BE2C (cell line): ENCODE measurements at regions not wholly inside any gene's neighbourhood (a gene's known extent, or its start where the extent isn't known, plus 50 kb on each side); places are given as distances from the start of the nearest gene placed in this dataset.

ENCODE experiments used
- DNase-seq: peaks from one replicate; pipeline ENCODE4 v3.0.0-alpha.2; 2020
- H3K27me3 ChIP-seq: fragments of 250-450 bp; sonication (Bioruptor Pico); 2 replicates; pipeline ENCODE4 v1.5.1; 2020; ENCODE audit warnings: mild to moderate bottlenecking
- H3K36me3 ChIP-seq: fragments of 250-450 bp; sonication (Bioruptor Pico); 2 replicates; pipeline ENCODE4 v1.5.1; 2020; ENCODE audit warnings: mild to moderate bottlenecking
- H3K4me1 ChIP-seq: fragments of 250-450 bp; sonication (Bioruptor Pico); 2 replicates; pipeline ENCODE4 v1.5.1; 2020
- H3K4me3 ChIP-seq: 2 replicates; pipeline ENCODE4 v1.5.1; 2011; ENCODE audit warnings: low read depth, low read length
- H3K9me3 ChIP-seq: fragments of 250-450 bp; sonication (Bioruptor Pico); 2 replicates; pipeline ENCODE4 v1.5.1; 2020
- TF ChIP-seq, protein P1 (sequence below): IDR thresholded peaks from 2 replicates; pipeline ENCODE4 v1.5.1; 2012; ENCODE audit warnings: mild to moderate bottlenecking, low read depth, low read length

DNA sequence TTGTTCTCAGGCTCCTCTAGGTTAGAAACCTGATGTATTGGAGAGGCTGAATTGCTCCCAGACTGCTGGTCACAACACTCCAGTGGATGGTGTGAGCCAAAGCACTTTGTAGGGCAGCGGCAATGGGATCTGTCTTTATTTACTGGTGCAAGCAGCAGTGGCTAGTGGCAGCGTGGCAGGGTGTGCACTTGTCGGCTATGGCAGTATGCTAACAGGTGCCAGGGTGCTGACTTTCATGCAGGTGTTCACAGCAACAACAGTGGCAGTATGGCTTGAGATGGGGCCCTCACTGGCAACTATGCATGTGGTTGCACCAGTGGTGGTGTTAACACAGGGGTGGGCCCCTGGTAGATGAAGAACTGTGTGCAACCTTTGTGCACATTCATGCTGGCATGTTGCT, 347.8 kb downstream of the DSC3 start:
- no peak overlapping the region for H3K4me3 ChIP-seq
- no peaks in the 10 kb centered on the region for H3K36me3 ChIP-seq
- H3K4me1 ChIP-seq: no peaks in the 10 kb centered on the region
- no peaks in the 10 kb centered on the region for H3K27me3 ChIP-seq
- TF ChIP-seq, protein P1, sequence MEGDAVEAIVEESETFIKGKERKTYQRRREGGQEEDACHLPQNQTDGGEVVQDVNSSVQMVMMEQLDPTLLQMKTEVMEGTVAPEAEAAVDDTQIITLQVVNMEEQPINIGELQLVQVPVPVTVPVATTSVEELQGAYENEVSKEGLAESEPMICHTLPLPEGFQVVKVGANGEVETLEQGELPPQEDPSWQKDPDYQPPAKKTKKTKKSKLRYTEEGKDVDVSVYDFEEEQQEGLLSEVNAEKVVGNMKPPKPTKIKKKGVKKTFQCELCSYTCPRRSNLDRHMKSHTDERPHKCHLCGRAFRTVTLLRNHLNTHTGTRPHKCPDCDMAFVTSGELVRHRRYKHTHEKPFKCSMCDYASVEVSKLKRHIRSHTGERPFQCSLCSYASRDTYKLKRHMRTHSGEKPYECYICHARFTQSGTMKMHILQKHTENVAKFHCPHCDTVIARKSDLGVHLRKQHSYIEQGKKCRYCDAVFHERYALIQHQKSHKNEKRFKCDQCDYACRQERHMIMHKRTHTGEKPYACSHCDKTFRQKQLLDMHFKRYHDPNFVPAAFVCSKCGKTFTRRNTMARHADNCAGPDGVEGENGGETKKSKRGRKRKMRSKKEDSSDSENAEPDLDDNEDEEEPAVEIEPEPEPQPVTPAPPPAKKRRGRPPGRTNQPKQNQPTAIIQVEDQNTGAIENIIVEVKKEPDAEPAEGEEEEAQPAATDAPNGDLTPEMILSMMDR: no peak
- H3K9me3 ChIP-seq: no peaks in the 10 kb centered on the region
- DNase-seq: no peak

DNA sequence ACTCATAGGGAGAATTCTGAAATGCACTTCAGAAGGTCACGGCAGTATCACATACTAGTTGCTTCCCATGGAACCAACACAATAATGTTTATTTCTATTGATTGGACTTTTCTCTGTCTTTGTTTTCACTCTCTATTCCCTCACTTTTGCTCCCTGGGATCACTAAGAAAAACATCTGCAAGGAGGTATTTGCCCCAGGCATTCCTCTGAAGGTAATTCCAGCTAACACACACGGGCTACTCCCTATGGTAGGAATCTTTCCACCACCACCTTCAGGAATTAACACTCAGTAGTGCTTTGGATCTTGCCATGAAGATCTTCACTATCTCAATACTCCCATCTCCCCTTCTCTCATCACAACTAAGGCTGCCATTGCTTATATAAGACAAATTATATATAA, 353.3 kb downstream of the DSC3 start:
- H3K4me1 ChIP-seq: no peaks in the 10 kb centered on the region
- no peaks in the 10 kb centered on the region for H3K36me3 ChIP-seq
- no peaks in the 10 kb centered on the region for H3K9me3 ChIP-seq
- TF ChIP-seq, protein P1: no peak
- H3K27me3 ChIP-seq: no peaks in the 10 kb centered on the region
- no peak for DNase-seq
- no peak overlapping the region for H3K4me3 ChIP-seq

DNA sequence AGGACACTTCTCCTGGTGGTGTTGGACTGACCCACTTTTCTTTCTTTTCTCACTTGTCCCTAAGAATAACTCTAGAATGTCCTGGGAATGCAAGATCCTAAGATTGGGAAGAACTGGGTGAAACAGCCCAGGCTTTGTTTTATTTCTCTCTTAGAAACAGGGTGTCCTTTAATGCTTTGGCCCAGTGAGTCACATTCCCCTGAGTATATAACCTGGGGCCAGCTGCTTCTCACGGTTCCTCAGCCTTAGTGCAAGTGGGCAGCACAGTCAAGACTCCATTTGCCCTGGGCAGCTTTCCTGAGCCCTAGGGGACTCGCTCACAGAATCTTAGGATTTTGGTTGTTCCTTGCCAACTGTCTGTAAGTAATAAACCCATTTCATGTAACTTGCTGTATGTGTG, 355.0 kb downstream of the DSC3 start:
- Histone ChIP-seq H3K4me1 (no peaks in the 10 kb centered on the region), H3K27me3 (no peaks in the 10 kb centered on the region), H3K4me3 (no peak overlapping the region), H3K36me3 (no peaks in the 10 kb centered on the region), H3K9me3 (no peaks in the 10 kb centered on the region)
- TF ChIP-seq, protein P1: no peak
- no peak for DNase-seq

DNA sequence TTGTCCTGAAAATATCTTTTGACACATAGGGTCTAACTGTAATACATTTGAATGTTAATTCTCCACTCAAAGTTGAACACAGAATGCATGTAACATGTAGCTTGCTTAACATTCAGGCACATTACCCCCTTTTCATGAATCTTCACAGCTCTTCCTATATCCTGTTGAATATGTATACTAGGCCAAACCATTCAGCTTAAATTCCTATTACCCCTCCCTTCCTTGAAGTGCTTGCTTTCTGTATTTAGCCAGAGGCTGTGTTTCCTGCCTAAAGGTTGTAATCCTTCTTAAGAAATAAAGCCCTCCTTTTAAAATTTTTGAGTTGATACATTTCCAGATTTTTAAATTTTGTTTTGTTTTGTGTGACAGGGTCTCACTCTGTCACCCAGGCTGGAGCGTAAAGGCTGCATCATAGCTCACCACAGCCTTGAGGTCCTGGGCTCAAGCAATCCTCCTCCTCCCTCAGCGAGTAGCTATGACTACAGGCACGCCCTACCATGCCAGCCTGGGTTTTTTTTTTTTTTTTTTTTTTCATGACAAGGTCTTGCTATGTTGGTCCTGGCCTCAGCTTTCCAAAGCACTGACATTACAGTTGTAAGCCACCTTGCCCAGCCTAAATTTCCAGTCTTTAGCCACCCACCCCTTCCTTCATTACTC, 357.6 kb downstream of the DSC3 start:
- Histone ChIP-seq H3K4me3 (no peak overlapping the region), H3K36me3 (no peaks in the 10 kb centered on the region), H3K27me3 (no peaks in the 10 kb centered on the region), H3K9me3 (no peaks in the 10 kb centered on the region), H3K4me1 (no peaks in the 10 kb centered on the region)
- TF ChIP-seq, protein P1: no peak
- no peak for DNase-seq

DNA sequence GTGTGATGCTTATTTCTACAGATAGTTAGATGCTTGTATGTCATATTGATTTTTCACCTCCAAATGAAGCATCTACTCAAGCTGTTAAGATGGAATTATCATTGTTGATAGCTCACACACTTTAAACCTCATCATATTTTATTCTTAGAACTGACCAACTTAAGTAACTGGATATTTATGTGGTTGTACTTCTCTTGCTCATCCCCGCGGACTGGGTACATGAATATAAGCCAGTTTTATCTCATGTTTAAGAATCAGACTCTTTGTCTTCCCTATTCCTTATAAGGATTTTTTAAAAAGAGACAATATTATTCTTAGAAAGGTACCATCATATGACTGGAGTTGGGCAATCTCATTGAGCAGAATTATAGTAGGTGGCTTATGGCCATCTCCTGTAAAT, 358.7 kb downstream of the DSC3 start:
- no peaks in the 10 kb centered on the region for H3K27me3 ChIP-seq
- H3K9me3 ChIP-seq: no peaks in the 10 kb centered on the region
- H3K4me1 ChIP-seq: no peaks in the 10 kb centered on the region
- DNase-seq: no peak
- no peaks in the 10 kb centered on the region for H3K36me3 ChIP-seq
- no peak overlapping the region for H3K4me3 ChIP-seq
- TF ChIP-seq, protein P1: no peak

DNA sequence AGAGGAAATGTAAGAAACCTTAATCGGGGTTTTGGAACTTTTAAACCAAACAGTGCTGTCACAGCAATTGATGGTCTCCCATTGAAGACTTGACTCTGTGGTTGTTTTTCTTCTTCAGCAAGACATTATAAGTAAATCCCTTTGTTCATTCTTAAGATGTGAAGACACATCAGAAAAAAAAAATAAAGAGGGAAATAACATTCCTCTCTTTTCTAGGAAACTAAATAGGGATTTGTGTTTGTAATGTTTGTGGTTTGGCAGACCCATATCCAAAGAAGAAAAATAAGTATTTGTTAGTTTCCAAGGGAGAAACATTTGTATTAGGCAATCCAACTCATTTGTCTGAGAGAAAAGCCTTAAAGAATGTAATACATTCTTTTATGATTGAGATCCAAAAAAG, 359.9 kb downstream of the DSC3 start:
- TF ChIP-seq, protein P1: no peak
- Histone ChIP-seq H3K4me3 (no peak overlapping the region), H3K4me1 (no peaks in the 10 kb centered on the region), H3K36me3 (no peaks in the 10 kb centered on the region), H3K9me3 (no peaks in the 10 kb centered on the region), H3K27me3 (no peaks in the 10 kb centered on the region)
- no peak for DNase-seq
